ENCODE measurements at regions not wholly inside any gene's neighbourhood (a gene's known extent, or its start where the extent isn't known, plus 50 kb on each side); places are given as distances from the start of the nearest gene placed in this dataset.

GRCh38 chr14:71487941-71488340 lies 444.3 kb upstream of the RGS6 start:
- TF ChIP-seq, protein P1, sequence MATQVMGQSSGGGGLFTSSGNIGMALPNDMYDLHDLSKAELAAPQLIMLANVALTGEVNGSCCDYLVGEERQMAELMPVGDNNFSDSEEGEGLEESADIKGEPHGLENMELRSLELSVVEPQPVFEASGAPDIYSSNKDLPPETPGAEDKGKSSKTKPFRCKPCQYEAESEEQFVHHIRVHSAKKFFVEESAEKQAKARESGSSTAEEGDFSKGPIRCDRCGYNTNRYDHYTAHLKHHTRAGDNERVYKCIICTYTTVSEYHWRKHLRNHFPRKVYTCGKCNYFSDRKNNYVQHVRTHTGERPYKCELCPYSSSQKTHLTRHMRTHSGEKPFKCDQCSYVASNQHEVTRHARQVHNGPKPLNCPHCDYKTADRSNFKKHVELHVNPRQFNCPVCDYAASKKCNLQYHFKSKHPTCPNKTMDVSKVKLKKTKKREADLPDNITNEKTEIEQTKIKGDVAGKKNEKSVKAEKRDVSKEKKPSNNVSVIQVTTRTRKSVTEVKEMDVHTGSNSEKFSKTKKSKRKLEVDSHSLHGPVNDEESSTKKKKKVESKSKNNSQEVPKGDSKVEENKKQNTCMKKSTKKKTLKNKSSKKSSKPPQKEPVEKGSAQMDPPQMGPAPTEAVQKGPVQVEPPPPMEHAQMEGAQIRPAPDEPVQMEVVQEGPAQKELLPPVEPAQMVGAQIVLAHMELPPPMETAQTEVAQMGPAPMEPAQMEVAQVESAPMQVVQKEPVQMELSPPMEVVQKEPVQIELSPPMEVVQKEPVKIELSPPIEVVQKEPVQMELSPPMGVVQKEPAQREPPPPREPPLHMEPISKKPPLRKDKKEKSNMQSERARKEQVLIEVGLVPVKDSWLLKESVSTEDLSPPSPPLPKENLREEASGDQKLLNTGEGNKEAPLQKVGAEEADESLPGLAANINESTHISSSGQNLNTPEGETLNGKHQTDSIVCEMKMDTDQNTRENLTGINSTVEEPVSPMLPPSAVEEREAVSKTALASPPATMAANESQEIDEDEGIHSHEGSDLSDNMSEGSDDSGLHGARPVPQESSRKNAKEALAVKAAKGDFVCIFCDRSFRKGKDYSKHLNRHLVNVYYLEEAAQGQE (IDR thresholded peaks at IDR 0.05; ENCODE audit: insufficient replicate concordance, low read depth), result no peak
- no peak for TF ChIP-seq POLR2AphosphoS5 (IDR thresholded peaks at IDR 0.05; ENCODE audit: low read depth)
